Gastrocnemius medialis (tissue), 4 donors: ENCODE measurements at regions not wholly inside any gene's neighbourhood (a gene's known extent, or its start where the extent isn't known, plus 50 kb on each side); places are given as distances from the start of the nearest gene placed in this dataset.

ENCODE experiments used
- POLR2A ChIP-seq, 2 donors: fragments of 450-650 bp; IDR thresholded peaks; one replicate each; pipeline ENCODE4 v1.6.1; 2017; ENCODE audit warnings: antibody characterized with exemption in 2 of 2, mild to moderate bottlenecking in 2 of 2, moderate library complexity in 2 of 2
- TF ChIP-seq, protein P1 (sequence below), 5 experiments: fragments of 450-650 bp in 3 of 5; fragments of 200-600 bp in 2 of 5; sonication (generic) in 2 of 5; IDR thresholded peaks in 4 of 5; conservative IDR thresholded peaks in 1 of 5; 1 replicate in 4 of 5; 2 replicates in 1 of 5; pipeline ENCODE4 v1.5.1; 2016 to 2019; ENCODE audit warnings: antibody characterized with exemption in 5 of 5, mild to moderate bottlenecking in 3 of 5, moderate library complexity in 3 of 5

DNA sequence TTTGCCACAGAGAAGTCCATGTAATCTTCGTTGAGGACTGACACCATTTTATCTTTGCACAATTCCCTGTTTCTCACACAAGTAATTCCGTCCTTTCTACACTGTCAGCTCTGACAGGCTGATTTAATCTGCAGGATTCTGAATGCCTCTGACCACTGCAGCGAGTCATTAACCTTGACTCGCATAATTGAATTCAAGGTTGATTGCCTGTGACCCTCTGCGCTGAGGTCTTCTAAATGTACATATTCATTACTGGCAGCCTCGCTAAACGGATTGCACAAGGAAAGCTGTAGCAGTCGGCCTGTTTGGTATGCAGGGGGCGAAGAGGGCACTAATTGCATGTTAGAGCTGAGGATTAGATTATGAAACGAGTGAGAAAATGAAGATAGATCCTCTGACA lies 147.8 kb downstream of the SHOX2 start:
- TF ChIP-seq, protein P1, sequence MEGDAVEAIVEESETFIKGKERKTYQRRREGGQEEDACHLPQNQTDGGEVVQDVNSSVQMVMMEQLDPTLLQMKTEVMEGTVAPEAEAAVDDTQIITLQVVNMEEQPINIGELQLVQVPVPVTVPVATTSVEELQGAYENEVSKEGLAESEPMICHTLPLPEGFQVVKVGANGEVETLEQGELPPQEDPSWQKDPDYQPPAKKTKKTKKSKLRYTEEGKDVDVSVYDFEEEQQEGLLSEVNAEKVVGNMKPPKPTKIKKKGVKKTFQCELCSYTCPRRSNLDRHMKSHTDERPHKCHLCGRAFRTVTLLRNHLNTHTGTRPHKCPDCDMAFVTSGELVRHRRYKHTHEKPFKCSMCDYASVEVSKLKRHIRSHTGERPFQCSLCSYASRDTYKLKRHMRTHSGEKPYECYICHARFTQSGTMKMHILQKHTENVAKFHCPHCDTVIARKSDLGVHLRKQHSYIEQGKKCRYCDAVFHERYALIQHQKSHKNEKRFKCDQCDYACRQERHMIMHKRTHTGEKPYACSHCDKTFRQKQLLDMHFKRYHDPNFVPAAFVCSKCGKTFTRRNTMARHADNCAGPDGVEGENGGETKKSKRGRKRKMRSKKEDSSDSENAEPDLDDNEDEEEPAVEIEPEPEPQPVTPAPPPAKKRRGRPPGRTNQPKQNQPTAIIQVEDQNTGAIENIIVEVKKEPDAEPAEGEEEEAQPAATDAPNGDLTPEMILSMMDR (IDR thresholded peaks at IDR 0.05 in 4 of 5, conservative IDR thresholded peaks at IDR 0.05 in 1 of 5), result no peak
- TF ChIP-seq POLR2A (IDR thresholded peaks at IDR 0.05), result no peak
